NT2/D1 (cell line): ENCODE measurements at regions not wholly inside any gene's neighbourhood (a gene's known extent, or its start where the extent isn't known, plus 50 kb on each side); places are given as distances from the start of the nearest gene placed in this dataset.

Source experiments
- SUZ12 ChIP-seq: IDR thresholded peaks from 2 replicates; pipeline ENCODE4 v1.6.1; 2011; ENCODE audit not compliant: insufficient read length, insufficient read depth; ENCODE audit errors: extremely low read depth
- YY1 ChIP-seq: IDR thresholded peaks from 2 replicates; pipeline ENCODE4 v1.6.1; 2011; ENCODE audit not compliant: insufficient read length, insufficient read depth
- ZNF274 ChIP-seq: IDR thresholded peaks from 2 replicates; pipeline ENCODE4 v1.6.1; 2011; ENCODE audit warnings: mild to moderate bottlenecking, low read depth, low read length

- TF ChIP-seq ZNF274, result no peak
- no peak for TF ChIP-seq SUZ12
- TF ChIP-seq YY1, result no peak
These were observed 263.0 kb downstream of the CDC5L start for GRCh38 chr6:44650495-44650894.
